ENCODE measurements at regions not wholly inside any gene's neighbourhood (a gene's known extent, or its start where the extent isn't known, plus 50 kb on each side); places are given as distances from the start of the nearest gene placed in this dataset.

DNA sequence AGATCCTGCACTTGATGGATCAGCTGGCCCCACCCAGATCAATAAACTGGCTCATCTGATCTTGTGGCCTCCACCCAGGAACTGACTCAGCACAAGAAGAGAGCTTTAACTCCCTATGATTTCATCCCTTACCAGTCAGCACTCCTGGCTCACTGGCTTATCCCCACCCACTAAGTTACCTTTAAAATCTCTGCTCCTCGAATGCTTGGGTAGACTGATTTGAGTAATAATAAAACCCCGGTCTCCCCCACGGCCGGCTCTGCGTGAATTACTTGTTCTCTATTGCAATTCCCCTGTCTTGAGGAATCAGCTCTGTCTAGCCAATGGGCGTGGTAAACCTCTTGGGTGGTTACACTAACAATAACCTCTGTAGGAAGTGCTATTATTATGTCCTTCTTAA lies 83.7 kb downstream of the MBL2 start:
- Histone ChIP-seq H3K27ac (no peak overlapping the region), H3K4me1 (no peaks in the 10 kb centered on the region), H3K9me3 (no peaks in the 10 kb centered on the region), H3K4me3 (no peak overlapping the region), H3K36me3 (no peaks in the 10 kb centered on the region), H3K27me3 (no peaks in the 10 kb centered on the region)
- DNase-seq (ENCODE audit: low spot score in 2 of 2): no peak
- 82% methylated on average over 6 of the region's 6 CpGs for WGBS, 2 donors
- TF ChIP-seq, protein P1, sequence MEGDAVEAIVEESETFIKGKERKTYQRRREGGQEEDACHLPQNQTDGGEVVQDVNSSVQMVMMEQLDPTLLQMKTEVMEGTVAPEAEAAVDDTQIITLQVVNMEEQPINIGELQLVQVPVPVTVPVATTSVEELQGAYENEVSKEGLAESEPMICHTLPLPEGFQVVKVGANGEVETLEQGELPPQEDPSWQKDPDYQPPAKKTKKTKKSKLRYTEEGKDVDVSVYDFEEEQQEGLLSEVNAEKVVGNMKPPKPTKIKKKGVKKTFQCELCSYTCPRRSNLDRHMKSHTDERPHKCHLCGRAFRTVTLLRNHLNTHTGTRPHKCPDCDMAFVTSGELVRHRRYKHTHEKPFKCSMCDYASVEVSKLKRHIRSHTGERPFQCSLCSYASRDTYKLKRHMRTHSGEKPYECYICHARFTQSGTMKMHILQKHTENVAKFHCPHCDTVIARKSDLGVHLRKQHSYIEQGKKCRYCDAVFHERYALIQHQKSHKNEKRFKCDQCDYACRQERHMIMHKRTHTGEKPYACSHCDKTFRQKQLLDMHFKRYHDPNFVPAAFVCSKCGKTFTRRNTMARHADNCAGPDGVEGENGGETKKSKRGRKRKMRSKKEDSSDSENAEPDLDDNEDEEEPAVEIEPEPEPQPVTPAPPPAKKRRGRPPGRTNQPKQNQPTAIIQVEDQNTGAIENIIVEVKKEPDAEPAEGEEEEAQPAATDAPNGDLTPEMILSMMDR (IDR thresholded peaks at IDR 0.05): no peak
- TF ChIP-seq POLR2A (IDR thresholded peaks at IDR 0.05) (no peak), EP300 (IDR thresholded peaks at IDR 0.05) (no peak)

DNA sequence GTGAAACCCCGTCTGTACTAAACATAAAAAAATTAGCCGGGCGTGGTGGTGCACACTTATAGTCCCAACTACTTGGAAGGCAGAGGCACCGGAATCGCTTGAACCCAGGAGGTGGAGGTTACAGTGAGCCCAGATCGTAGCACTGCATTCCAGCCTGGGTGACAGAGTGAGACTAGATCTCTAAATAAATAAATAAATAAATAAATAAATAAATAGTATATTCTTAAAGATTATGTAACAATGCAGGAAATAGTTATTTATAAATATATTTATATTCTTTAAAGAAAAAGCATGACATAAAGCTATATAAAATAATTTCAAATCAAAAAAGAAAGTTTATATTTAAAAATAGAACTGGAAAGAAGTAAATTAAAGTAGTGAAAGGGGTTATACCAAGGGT lies 76.4 kb downstream of the MBL2 start:
- WGBS, 2 donors: 95 to 96% methylated on average over 6 of the region's 6 CpGs
- Histone ChIP-seq H3K9me3 (no peaks in the 10 kb centered on the region), H3K4me1 (no peaks in the 10 kb centered on the region), H3K36me3 (no peaks in the 10 kb centered on the region), H3K4me3 (no peak overlapping the region), H3K27me3 (no peaks in the 10 kb centered on the region), H3K27ac (no peak overlapping the region)
- no peak for DNase-seq (ENCODE audit: low spot score in 2 of 2)
- TF ChIP-seq POLR2A (IDR thresholded peaks at IDR 0.05): no peak
- TF ChIP-seq EP300 (IDR thresholded peaks at IDR 0.05): no peak
- TF ChIP-seq, protein P1 (IDR thresholded peaks at IDR 0.05): no peak

DNA sequence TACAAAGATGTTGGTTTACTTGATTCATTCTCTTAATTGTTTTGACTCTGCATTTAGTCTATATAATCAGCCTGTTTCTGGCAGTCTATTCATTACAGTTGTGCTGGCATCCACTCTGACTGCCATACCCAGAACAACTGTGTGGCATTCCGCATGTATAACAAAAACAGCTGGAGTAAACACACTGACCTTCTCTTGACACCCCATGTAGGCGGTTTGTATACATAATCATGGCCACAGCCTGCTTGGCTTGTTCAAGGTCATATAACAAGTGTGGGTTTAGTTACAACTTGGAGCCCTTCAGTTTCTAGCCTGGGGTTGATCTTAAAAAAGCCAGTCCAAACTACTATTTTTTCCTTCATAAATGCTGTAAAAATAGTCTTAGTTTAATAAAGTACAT lies 70.9 kb downstream of the MBL2 start:
- Histone ChIP-seq H3K9me3 (no peaks in the 10 kb centered on the region), H3K27me3 (no peaks in the 10 kb centered on the region), H3K27ac (no peak overlapping the region), H3K36me3 (no peaks in the 10 kb centered on the region), H3K4me3 (no peak overlapping the region), H3K4me1 (peaks cover 0 to 3% (median 0%) of the 10 kb centered on the region in 4 donors)
- TF ChIP-seq EP300 (IDR thresholded peaks at IDR 0.05): no peak
- TF ChIP-seq, protein P1 (IDR thresholded peaks at IDR 0.05): no peak
- TF ChIP-seq POLR2A (IDR thresholded peaks at IDR 0.05): no peak
- DNase-seq (ENCODE audit: low spot score in 2 of 2): no peak
- WGBS, 2 donors: 27 to 35% methylated on average over 2 of the region's 2 CpGs

DNA sequence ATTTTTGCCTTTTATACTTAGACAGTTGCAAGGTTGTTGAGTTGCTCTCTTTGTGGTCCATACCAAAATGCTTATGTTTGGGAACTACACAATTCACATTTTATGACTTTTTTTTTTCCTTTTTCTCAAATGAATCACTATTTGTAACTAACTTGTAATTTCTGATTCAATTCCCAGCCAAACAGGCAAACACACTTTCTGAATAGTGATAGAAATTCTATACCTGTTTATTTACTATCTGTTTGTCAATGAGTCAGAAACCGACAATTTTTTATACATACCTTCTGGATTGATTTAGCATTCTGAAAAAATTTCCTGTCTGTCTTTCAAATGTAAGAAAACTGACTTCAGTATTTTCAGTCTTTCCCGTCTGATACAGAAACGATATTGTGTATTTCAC lies 69.1 kb downstream of the MBL2 start:
- 36 to 43% methylated on average over 3 of the region's 3 CpGs for WGBS, 2 donors

DNA sequence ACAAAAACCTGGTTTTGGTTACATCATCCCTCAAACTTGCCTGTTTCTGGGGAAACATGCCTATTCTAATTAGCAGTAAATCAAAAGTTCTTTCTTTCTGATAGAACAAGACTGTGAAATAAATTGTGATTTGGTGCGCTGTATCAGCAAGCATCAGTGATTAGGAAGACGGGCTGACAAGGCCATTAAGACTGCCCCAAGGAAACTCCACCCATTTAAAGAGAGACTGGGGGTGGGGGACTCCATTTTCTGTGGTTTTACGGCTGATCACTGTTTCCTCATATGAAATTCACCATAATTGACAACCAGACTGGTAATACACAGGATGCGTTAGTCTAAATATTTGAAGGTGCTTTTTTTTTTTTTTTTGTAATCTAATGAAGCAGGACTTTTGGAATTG lies 68.7 kb downstream of the MBL2 start:
- TF ChIP-seq EP300 (IDR thresholded peaks at IDR 0.05) (no peak), POLR2A (IDR thresholded peaks at IDR 0.05) (no peak)
- TF ChIP-seq, protein P1 (IDR thresholded peaks at IDR 0.05): no peak
- no peak for DNase-seq (ENCODE audit: low spot score in 2 of 2)
- no peaks in the 10 kb centered on the region for H3K27me3 ChIP-seq
- H3K4me1 ChIP-seq: peaks cover 0 to 3% (median 0%) of the 10 kb centered on the region in 4 donors
- no peaks in the 10 kb centered on the region for H3K9me3 ChIP-seq
- H3K27ac ChIP-seq: no peak overlapping the region
- WGBS, 2 donors: 31 to 33% methylated on average over 4 of the region's 4 CpGs
- H3K36me3 ChIP-seq: no peaks in the 10 kb centered on the region
- H3K4me3 ChIP-seq: no peak overlapping the region

More for the DNA sequence above, 69.1 kb downstream of the MBL2 start:
- Histone ChIP-seq H3K27ac (no peak overlapping the region), H3K4me3 (no peak overlapping the region), H3K4me1 (peaks cover 0 to 3% (median 0%) of the 10 kb centered on the region in 4 donors), H3K36me3 (no peaks in the 10 kb centered on the region), H3K27me3 (no peaks in the 10 kb centered on the region), H3K9me3 (no peaks in the 10 kb centered on the region)
- no peak for DNase-seq (ENCODE audit: low spot score in 2 of 2)
- TF ChIP-seq EP300 (IDR thresholded peaks at IDR 0.05): no peak
- TF ChIP-seq, protein P1 (IDR thresholded peaks at IDR 0.05): no peak
- TF ChIP-seq POLR2A (IDR thresholded peaks at IDR 0.05): no peak
